Islet precursor cell (in vitro differentiated cells): ENCODE measurements at regions not wholly inside any gene's neighbourhood (a gene's known extent, or its start where the extent isn't known, plus 50 kb on each side); places are given as distances from the start of the nearest gene placed in this dataset.
A peak's percentile ranks its signal among the peaks of the same experiment; 100 is the strongest.
"Not testable (repeated sequence)": the region's sequence is repeated elsewhere in the genome, so short reads cannot be mapped to it uniquely, and the experiment has no call there.

Experiments
- DNase-seq: peaks from one replicate; pipeline ENCODE4 v3.0.0-alpha.2; 2018

- DNase-seq, result no peak
Observed at GRCh38 chr14:89697281-89698060, 257.1 kb downstream of the EFCAB11 start.

- DNase-seq, result peak; percentile 72
Observed at GRCh38 chr14:89695846-89696245, 258.7 kb downstream of the EFCAB11 start.

- DNase-seq, result no peak
Observed at GRCh38 chr14:89690139-89690538, 264.4 kb downstream of the EFCAB11 start.

- DNase-seq, result not testable (repeated sequence)
Observed at GRCh38 chr14:89689711-89690110, 264.8 kb downstream of the EFCAB11 start.

GRCh38 chr14:89688507-89689211 is 265.9 kb downstream of the EFCAB11 start:
- DNase-seq, result no peak

- DNase-seq, result not testable (repeated sequence)
Observed at GRCh38 chr14:89687129-89687528, 267.4 kb downstream of the EFCAB11 start.

GRCh38 chr14:89684139-89684538 is 267.1 kb upstream of the FOXN3 start:
- no peak for DNase-seq

GRCh38 chr14:89681086-89682018 is 264.3 kb upstream of the FOXN3 start:
- no peak for DNase-seq

GRCh38 chr14:89680156-89680555 is 263.1 kb upstream of the FOXN3 start:
- no peak for DNase-seq

GRCh38 chr14:89678768-89679167 is 261.7 kb upstream of the FOXN3 start:
- no peak for DNase-seq

- DNase-seq, result no peak
Observed at GRCh38 chr14:89675590-89675989, 258.6 kb upstream of the FOXN3 start.

- DNase-seq, result no peak
Observed at GRCh38 chr14:89674936-89675335, 257.9 kb upstream of the FOXN3 start.

- DNase-seq, result no peak
Observed at GRCh38 chr14:89674240-89674639, 257.2 kb upstream of the FOXN3 start.

- peak; percentile 58 for DNase-seq
Observed at GRCh38 chr14:89673512-89674225, 256.6 kb upstream of the FOXN3 start.

GRCh38 chr14:89672636-89673511 is 255.8 kb upstream of the FOXN3 start:
- peak; percentile 58 for DNase-seq

- no peak for DNase-seq
Observed at GRCh38 chr14:89669193-89669592, 252.2 kb upstream of the FOXN3 start.

- DNase-seq, result no peak
Observed at GRCh38 chr14:89667983-89668382, 250.9 kb upstream of the FOXN3 start.

GRCh38 chr14:89665300-89666081 is 248.5 kb upstream of the FOXN3 start:
- DNase-seq, result not testable (repeated sequence)

GRCh38 chr14:89661392-89661791 is 244.4 kb upstream of the FOXN3 start:
- DNase-seq, result no peak

- DNase-seq, result not testable (repeated sequence)
Observed at GRCh38 chr14:89660625-89661233, 243.7 kb upstream of the FOXN3 start.
